Mammary epithelial cell (primary cell): ENCODE measurements at regions not wholly inside any gene's neighbourhood (a gene's known extent, or its start where the extent isn't known, plus 50 kb on each side); places are given as distances from the start of the nearest gene placed in this dataset.

Experiments
- CTCF ChIP-seq, 2 donors: IDR thresholded peaks in 1 of 2; conservative IDR thresholded peaks in 1 of 2; 2 replicates each; pipeline ENCODE4 v1.5.1; 2011 to 2012; ENCODE audit warnings: inconsistent platforms in 2 of 2, low read length in 2 of 2, mild to moderate bottlenecking in 2 of 2, control low read depth in 1 of 2, low read depth in 1 of 2; ENCODE audit not compliant: insufficient read depth in 1 of 2; ENCODE audit errors: extremely low read depth in 1 of 2
- EZH2 ChIP-seq: IDR thresholded peaks from 2 replicates; pipeline ENCODE4 v1.6.1; 2012; ENCODE audit warnings: low read length, inconsistent platforms, borderline replicate concordance

- TF ChIP-seq CTCF (conservative IDR thresholded peaks at IDR 0.05 in 1 of 2, IDR thresholded peaks at IDR 0.05 in 1 of 2; ENCODE audit: extremely low read depth in 1 of 2, insufficient read depth in 1 of 2, low read depth in 1 of 2, low read length in 2 of 2) (no peak), EZH2 (no peak)
Observed at GRCh38 chr3:168659015-168659414, 563.3 kb upstream of the GOLIM4 start.
